Stimulated activated CD8-positive, alpha-beta memory T cell treated with anti-CD3 and anti-CD28 coated beads, Interleukin-4, amount 100 ng/mL, for 24 hours (primary cell): ENCODE measurements at regions not wholly inside any gene's neighbourhood (a gene's known extent, or its start where the extent isn't known, plus 50 kb on each side); places are given as distances from the start of the nearest gene placed in this dataset.

Experiments used
- DNase-seq: peaks from one replicate; pipeline ENCODE4 v3.0.0-alpha.2; 2020; ENCODE audit warnings: low read depth

GRCh38 chr14:31943861-31944255 is 133.2 kb upstream of the ARHGAP5 start:
- DNase-seq: no peak

- no peak for DNase-seq
Observed at GRCh38 chr14:31944256-31945073, 132.6 kb upstream of the ARHGAP5 start.

- no peak for DNase-seq
Observed at GRCh38 chr14:31945074-31945613, 132.0 kb upstream of the ARHGAP5 start.

GRCh38 chr14:31945701-31946100 is 131.4 kb upstream of the ARHGAP5 start:
- DNase-seq: no peak

GRCh38 chr14:31947076-31947475 is 130.0 kb upstream of the ARHGAP5 start:
- no peak for DNase-seq

- no peak for DNase-seq
Observed at GRCh38 chr14:31947680-31948595, 129.2 kb upstream of the ARHGAP5 start.

GRCh38 chr14:31949709-31950108 is 127.4 kb upstream of the ARHGAP5 start:
- DNase-seq: no peak

- DNase-seq: no peak
Observed at GRCh38 chr14:31950331-31950730, 126.8 kb upstream of the ARHGAP5 start.

- no peak for DNase-seq
Observed at GRCh38 chr14:31950764-31951637, 126.1 kb upstream of the ARHGAP5 start.

- no peak for DNase-seq
Observed at GRCh38 chr14:31951638-31951964, 125.5 kb upstream of the ARHGAP5 start.

GRCh38 chr14:31952573-31952972 is 124.5 kb upstream of the ARHGAP5 start:
- no peak for DNase-seq

GRCh38 chr14:31953210-31953609 is 123.9 kb upstream of the ARHGAP5 start:
- no peak for DNase-seq

- DNase-seq: no peak
Observed at GRCh38 chr14:31954991-31955390, 122.1 kb upstream of the ARHGAP5 start.

GRCh38 chr14:31955936-31956579 is 121.0 kb upstream of the ARHGAP5 start:
- no peak for DNase-seq

GRCh38 chr14:31957565-31957964 is 119.5 kb upstream of the ARHGAP5 start:
- DNase-seq: no peak

GRCh38 chr14:31960039-31960438 is 117.1 kb upstream of the ARHGAP5 start:
- no peak for DNase-seq

- DNase-seq: no peak
Observed at GRCh38 chr14:31961896-31962295, 115.2 kb upstream of the ARHGAP5 start.

GRCh38 chr14:31962920-31963319 is 114.2 kb upstream of the ARHGAP5 start:
- no peak for DNase-seq

- no peak for DNase-seq
Observed at GRCh38 chr14:31963587-31963986, 113.5 kb upstream of the ARHGAP5 start.

- DNase-seq: no peak
Observed at GRCh38 chr14:31964490-31964889, 112.6 kb upstream of the ARHGAP5 start.

- no peak for DNase-seq
Observed at GRCh38 chr14:31965071-31965734, 111.9 kb upstream of the ARHGAP5 start.
